SK-N-SH treated with all-trans-retinoic acid at 6 μM for 48 hours (cell line): ENCODE measurements at regions not wholly inside any gene's neighbourhood (a gene's known extent, or its start where the extent isn't known, plus 50 kb on each side); places are given as distances from the start of the nearest gene placed in this dataset.

Experiments
- ARNTL ChIP-seq: fragments of 450-650 bp; formaldehyde crosslinking; IDR thresholded peaks from 2 replicates; pipeline ENCODE4 v1.5.0; 2020; ENCODE audit warnings: low read depth, mild to moderate bottlenecking, moderate library complexity, borderline replicate concordance
- BACH2 ChIP-seq: fragments of 250-450 bp; sonication (Bioruptor Pico); IDR thresholded peaks from 2 replicates; pipeline ENCODE4 v1.9.0; 2021; ENCODE audit warnings: mild to moderate bottlenecking, borderline replicate concordance
- CSDC2 ChIP-seq: fragments of 250-450 bp; sonication (Bioruptor Pico); IDR thresholded peaks from 2 replicates; pipeline ENCODE4 v1.5.0; 2020; ENCODE audit warnings: mild to moderate bottlenecking, moderate library complexity
- PATZ1 ChIP-seq: fragments of 250-450 bp; sonication (Bioruptor Pico); IDR thresholded peaks from 2 replicates; pipeline ENCODE4 v1.8.0; 2020; ENCODE audit warnings: mild to moderate bottlenecking, moderate library complexity, borderline replicate concordance
- RARB ChIP-seq: fragments of 250-450 bp; sonication (Bioruptor Pico); IDR thresholded peaks from 2 replicates; pipeline ENCODE4 v1.8.0; 2021; ENCODE audit warnings: mild to moderate bottlenecking, moderate library complexity
- SNAI2 ChIP-seq: fragments of 250-450 bp; sonication (Bioruptor Pico); IDR thresholded peaks from 2 replicates; pipeline ENCODE4 v1.5.0; 2020; ENCODE audit warnings: mild to moderate bottlenecking, moderate library complexity
- ZFP3 ChIP-seq: fragments of 250-450 bp; sonication (Bioruptor Pico); IDR thresholded peaks from 2 replicates; pipeline ENCODE4 v1.5.0; 2020; ENCODE audit warnings: mild to moderate bottlenecking, moderate library complexity
- ZFP30 ChIP-seq: fragments of 450-650 bp; formaldehyde crosslinking; IDR thresholded peaks from 2 replicates; pipeline ENCODE4 v1.5.0; 2022; ENCODE audit warnings: mild to moderate bottlenecking, moderate library complexity
- ZNF565 ChIP-seq: fragments of 450-650 bp; formaldehyde crosslinking; conservative IDR thresholded peaks from 2 replicates; pipeline ENCODE4 v1.5.0; 2020; ENCODE audit warnings: low read depth, mild to moderate bottlenecking, moderate library complexity
- ZNF70 ChIP-seq: fragments of 450-650 bp; formaldehyde crosslinking; IDR thresholded peaks from 2 replicates; pipeline ENCODE4 v1.5.0; 2020; ENCODE audit warnings: mild to moderate bottlenecking, moderate library complexity
- TF ChIP-seq, protein P1 (sequence below): fragments of 250-450 bp; sonication (Bioruptor Pico); IDR thresholded peaks from 2 replicates; pipeline ENCODE4 v1.8.0; 2021; ENCODE audit warnings: low read depth, mild to moderate bottlenecking, moderate library complexity, borderline replicate concordance
- TF ChIP-seq, protein P2 (sequence below): fragments of 250-450 bp; sonication (Bioruptor Pico); IDR thresholded peaks from 2 replicates; pipeline ENCODE4 v1.5.1; 2020; ENCODE audit warnings: low read depth, mild to moderate bottlenecking, moderate library complexity

- TF ChIP-seq BACH2 (no peak), RARB (CRISPR knock-in tag) (no peak), ZNF70 (CRISPR knock-in tag) (no peak), ZFP30 (no peak), SNAI2 (CRISPR knock-in tag) (no peak), ARNTL (CRISPR knock-in tag) (no peak), CSDC2 (CRISPR knock-in tag) (no peak), PATZ1 (no peak), ZFP3 (CRISPR knock-in tag) (no peak), ZNF565 (no peak)
- TF ChIP-seq, protein P1, sequence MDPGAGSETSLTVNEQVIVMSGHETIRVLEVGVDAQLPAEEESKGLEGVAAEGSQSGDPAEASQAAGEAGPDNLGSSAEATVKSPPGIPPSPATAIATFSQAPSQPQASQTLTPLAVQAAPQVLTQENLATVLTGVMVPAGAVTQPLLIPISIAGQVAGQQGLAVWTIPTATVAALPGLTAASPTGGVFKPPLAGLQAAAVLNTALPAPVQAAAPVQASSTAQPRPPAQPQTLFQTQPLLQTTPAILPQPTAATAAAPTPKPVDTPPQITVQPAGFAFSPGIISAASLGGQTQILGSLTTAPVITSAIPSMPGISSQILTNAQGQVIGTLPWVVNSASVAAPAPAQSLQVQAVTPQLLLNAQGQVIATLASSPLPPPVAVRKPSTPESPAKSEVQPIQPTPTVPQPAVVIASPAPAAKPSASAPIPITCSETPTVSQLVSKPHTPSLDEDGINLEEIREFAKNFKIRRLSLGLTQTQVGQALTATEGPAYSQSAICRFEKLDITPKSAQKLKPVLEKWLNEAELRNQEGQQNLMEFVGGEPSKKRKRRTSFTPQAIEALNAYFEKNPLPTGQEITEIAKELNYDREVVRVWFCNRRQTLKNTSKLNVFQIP: no peak
- TF ChIP-seq, protein P2, sequence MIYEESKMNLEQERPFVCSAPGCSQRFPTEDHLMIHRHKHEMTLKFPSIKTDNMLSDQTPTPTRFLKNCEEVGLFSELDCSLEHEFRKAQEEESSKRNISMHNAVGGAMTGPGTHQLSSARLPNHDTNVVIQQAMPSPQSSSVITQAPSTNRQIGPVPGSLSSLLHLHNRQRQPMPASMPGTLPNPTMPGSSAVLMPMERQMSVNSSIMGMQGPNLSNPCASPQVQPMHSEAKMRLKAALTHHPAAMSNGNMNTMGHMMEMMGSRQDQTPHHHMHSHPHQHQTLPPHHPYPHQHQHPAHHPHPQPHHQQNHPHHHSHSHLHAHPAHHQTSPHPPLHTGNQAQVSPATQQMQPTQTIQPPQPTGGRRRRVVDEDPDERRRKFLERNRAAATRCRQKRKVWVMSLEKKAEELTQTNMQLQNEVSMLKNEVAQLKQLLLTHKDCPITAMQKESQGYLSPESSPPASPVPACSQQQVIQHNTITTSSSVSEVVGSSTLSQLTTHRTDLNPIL (CRISPR knock-in tag): no peak
Measured at GRCh38 chr10:4035599-4035945, 250.6 kb upstream of the KLF6 start.
